CD4-positive, alpha-beta T cell treated with Interleukin-21 for 1 hour (primary cell): ENCODE measurements at regions not wholly inside any gene's neighbourhood (a gene's known extent, or its start where the extent isn't known, plus 50 kb on each side); places are given as distances from the start of the nearest gene placed in this dataset.
"Not testable (repeated sequence)": the region's sequence is repeated elsewhere in the genome, so short reads cannot be mapped to it uniquely, and the experiment has no call there.

Experiments used
- DNase-seq: peaks from one replicate; pipeline ENCODE4 v3.0.0-alpha.2; 2020

GRCh38 chr6:104484626-104485025 is 375.1 kb downstream of the HACE1 start:
- DNase-seq: no peak

DNA sequence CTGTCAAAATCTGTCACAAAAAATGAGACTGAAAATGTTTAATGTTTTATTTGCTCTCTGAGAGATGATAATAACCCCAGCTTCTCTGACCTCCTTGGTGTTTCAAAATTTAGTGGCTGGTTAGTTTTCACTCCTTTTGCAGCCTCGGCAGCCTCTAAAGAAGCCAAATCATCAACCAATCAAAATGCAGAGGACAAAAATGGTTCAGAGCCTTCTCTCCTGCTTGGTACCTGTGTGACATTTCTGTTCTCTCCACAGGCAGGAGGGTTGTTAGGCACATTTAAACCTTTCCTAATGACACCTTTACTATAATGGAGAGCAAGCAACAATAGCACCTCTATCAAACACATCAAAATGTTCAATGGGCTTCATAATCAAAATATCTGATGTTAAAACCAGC is 375.5 kb downstream of the HACE1 start:
- DNase-seq: no peak

DNA sequence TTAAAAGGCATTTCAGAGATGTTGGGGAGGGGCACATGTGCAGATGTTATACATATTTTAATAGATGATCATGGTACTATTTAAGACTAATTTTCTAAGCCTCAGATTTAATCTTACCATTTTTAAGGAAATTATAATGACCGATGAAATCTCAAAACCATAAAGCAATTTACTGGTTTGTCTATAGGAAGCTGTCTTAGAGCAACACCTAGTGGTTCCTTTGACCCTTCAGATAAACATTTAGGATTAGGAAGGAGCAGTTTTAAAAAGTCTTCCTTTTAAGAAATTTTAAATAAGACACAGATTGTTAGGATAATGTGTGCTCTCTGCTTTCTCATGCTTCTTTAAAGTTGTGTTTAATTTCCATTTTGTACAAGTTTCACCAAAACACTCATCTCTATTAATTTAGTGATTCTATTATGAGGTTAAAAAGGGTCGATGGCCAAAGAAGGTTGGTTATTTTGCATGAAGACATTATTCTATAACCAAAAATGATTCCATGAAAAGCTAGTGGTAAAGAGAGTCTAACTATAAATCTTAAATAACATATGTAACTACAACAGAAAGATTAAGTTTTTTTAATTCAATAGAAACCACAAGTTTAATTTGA is 376.4 kb downstream of the HACE1 start:
- DNase-seq: no peak

GRCh38 chr6:104477569-104477968 is 382.1 kb downstream of the HACE1 start:
- DNase-seq: no peak

GRCh38 chr6:104473021-104473429 is 386.7 kb downstream of the HACE1 start:
- no peak for DNase-seq

DNA sequence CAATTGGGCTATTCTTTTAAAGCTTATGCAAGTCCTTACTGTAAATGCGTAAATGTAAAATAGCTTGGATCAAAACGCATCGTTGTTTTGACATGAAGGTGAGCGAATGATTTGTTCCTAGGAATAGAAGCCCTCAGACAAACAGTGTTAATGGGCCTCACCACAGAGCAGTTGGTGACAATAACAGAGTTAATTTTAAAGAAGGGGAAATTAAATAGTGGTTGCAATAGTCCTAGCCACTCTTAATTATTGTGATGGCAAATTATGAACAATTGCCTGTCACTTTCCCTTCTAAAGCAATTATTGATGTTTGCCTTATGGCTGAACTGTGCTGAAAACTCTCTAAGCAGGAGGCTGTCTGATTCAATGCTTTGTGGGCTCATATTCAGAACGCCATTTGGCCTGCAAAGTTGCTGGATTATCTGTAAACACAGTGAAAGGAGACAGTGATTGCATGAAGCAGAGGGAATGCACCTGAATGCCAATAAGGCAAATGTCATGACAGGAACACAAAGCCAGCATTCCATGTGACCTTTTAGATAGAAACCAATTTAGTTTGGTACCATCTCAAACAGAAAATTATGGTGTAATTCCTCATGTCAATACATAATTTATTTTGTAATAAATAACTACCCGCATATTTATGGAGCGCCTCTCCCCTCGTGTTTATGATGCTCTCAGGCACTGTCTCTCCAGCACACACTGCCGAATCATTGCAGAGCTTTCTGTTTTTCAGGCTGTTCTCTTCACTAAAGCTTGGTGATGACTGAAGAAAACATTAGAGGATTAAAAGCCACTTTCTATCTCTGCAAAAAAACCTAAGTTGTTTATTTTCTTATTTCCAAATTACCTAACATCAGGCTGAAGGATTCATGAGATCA is 387.5 kb downstream of the HACE1 start:
- DNase-seq: no peak

GRCh38 chr6:104466306-104466705 is 393.4 kb downstream of the HACE1 start:
- no peak for DNase-seq

DNA sequence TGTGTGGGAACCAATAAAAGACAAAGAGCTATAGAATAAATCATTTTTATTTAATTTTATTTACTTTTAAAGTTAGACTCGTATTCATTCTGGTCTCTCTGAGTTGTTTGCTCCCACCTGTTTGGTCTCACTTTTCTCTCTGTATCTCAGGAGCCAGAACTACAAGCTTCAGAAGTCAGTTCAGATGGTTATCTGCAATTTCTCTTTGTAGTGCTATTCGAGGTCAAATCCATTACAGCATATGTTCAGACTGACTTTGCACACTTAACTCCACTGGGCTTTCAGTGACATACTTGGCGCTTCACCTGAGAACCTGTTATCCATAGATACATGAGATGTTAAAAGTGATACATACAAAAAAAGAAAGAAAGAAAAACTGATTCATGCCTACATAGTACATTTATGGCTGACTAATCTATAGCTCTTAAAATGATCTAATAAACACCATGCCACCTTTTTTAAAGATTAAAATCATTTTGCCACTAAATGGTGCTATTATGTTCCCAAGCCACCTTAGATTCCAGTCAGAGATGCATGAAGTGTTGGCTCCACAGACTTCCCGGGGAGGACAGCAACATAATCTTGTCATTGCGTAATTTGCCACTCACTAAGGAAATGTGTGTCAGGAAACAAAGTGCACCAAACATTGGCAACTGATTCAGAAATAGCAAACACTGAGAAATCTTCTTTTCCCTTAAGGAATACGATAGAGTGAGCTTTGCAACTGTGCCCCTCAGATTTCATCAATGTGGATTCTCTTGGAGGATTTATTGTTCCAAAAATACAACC is 396.7 kb downstream of the HACE1 start:
- DNase-seq: no peak

GRCh38 chr6:104460738-104461483 is 398.8 kb downstream of the HACE1 start:
- no peak for DNase-seq

GRCh38 chr6:104459543-104459942 is 400.2 kb downstream of the HACE1 start:
- no peak for DNase-seq

DNA sequence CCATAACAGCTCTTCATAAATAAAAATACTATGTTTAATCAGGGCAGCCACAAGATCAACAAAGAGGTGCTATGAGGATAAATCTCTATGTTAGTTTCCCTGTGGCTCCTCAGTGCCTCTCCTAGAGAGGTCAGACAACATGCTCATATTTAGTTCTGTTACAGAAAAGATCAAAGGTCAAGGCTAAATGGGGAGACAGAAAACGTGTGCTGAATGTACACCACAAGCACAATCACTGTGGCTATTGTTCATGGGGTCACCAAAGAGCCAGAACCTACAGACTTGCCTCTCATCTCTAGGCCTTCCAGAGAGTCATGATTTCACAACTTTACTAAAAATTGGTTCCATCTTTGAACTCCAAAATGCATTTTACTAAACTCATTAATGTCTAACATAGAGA is 409.8 kb downstream of the HACE1 start:
- no peak for DNase-seq

GRCh38 chr6:104446101-104447080 is 413.3 kb downstream of the HACE1 start:
- DNase-seq: not testable (repeated sequence)

GRCh38 chr6:104434519-104434918 is 425.2 kb downstream of the HACE1 start:
- no peak for DNase-seq

DNA sequence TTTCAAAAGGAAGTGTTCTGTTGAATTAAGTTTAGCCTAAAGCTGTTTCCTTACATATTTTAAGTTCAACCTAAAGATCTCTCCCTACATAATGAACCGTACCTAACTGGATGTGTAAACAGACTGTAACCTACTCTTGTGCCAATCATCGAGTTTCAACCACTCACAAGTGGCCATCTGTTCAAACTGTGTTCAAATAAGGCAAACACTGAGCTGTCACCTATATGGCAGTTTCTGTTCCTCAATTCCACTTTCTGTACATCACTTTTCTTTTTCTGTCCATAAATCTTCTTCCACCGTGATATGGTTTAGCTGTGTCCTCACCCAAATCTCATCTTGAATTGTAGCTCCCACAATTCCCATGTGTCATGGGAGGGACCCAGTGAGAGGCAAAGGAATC is 428.6 kb downstream of the HACE1 start:
- no peak for DNase-seq

GRCh38 chr6:104428184-104428583 is 431.5 kb downstream of the HACE1 start:
- no peak for DNase-seq

GRCh38 chr6:104423691-104424090 is 436.0 kb downstream of the HACE1 start:
- DNase-seq: no peak

DNA sequence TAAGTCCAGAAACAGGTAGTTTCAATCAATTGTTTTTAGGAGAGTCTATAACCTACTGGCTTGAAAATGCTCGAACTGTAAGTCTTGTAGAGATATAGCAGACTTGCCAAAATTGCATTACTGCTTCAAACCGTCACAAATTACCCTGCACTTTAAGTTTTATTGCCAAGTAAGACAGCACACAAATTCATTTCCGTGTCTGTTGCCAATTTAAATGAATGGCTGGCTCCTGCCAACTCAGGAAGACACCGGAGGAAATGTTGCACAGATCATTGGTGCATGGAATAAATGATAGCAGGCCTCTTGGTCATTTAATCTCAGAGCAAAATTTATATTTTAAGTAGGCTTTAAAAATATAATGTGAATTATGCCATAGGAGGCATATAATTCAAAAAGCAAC is 438.1 kb downstream of the HACE1 start:
- no peak for DNase-seq

DNA sequence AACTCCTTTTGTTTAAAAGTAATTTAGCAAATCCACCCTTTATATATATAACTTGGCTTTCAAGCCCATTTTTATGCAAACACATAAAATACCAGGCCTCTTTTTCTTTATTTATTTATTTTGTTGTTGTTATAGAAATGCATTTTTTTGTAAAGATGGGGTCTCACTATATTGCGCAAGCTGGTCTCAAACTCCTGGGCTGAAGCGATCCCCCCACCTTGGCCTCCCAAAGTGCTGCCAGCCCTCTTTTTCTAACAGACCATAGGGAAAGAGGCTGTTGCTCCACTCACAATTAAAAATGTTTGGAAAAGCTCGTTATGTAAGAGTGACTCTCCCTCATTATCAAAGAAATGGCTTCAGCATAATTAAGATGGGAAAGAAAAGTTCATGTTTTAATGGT is 440.9 kb downstream of the HACE1 start:
- no peak for DNase-seq

DNA sequence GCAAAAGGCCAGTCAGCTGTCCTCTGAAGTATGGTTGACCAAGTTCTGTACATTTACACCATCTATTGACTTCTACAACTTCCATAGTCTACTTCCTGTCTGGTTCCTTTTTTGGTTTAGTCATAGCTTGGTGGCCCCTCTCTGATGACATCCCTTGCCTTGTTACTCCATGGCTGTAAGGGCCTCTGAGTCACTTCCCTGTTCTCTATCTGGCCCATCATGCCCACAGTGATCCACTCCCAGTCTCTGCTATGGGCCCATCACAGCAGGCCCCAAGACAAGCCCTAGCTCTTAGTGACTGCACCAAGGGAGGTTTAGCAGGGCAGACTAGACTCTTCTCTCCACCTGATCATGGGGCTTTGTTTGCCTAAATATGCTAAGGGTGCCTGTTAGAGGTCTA is 441.6 kb downstream of the HACE1 start:
- DNase-seq: no peak

DNA sequence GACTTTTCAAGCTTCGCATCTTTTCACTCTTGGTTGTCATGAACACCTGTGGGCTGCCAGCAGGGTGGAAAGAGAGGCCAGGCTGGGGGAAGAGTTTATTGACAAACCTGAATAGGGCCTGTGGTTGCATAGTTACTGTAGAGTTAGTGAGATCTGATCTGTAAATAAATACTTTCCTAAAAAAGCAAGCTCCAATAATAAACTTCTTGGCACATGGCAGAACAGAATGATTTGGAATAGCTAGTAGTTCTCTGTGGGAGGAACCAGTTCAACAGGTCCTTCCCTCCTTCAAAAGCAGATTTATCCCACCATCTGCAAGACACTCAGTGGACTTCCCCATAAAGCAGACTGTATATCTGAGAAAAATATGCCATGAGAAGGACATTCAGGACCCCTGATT is 445.0 kb downstream of the HACE1 start:
- no peak for DNase-seq

DNA sequence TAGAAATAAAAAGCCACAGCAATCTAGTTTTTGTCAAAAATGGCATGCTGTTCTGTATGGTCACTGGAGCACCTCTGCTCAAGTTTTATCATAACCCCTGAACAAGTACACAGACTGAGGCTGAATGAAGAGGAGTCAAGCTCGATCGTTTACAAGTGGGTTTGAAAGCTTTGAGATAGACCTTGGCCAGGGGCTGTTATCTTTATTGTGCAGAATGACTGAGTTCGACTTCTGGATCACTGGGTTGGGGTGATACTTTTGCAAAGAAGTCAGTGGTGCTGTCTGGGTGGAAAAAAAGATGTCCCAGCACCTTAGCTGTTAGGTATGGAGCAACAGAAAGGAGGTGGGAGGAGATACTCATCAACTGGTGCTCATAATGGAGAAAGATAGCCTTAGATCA is 446.0 kb downstream of the HACE1 start:
- DNase-seq: no peak

- DNase-seq: no peak
These were observed 448.4 kb downstream of the HACE1 start for GRCh38 chr6:104411302-104411701.
